Mesendoderm (in vitro differentiated cells): ENCODE measurements at regions not wholly inside any gene's neighbourhood (a gene's known extent, or its start where the extent isn't known, plus 50 kb on each side); places are given as distances from the start of the nearest gene placed in this dataset.

Source experiments
- DNase-seq: peaks from one replicate; pipeline ENCODE4 v3.0.0; 2013
- H2AK5ac ChIP-seq: 2 replicates; pipeline ENCODE4 v1.6.1; 2013; ENCODE audit warnings: low read length, inconsistent platforms
- H2BK120ac ChIP-seq: 2 replicates; pipeline ENCODE4 v1.6.1; 2013; ENCODE audit warnings: low read depth, mild to moderate bottlenecking, low read length, moderate library complexity, mixed read lengths
- H2BK15ac ChIP-seq: replicated peaks from 2 replicates; pipeline ENCODE4 v1.6.1; 2013; ENCODE audit warnings: low read depth, mild to moderate bottlenecking, moderate library complexity
- H2BK5ac ChIP-seq: 2 replicates; pipeline ENCODE4 v1.6.1; 2013; ENCODE audit warnings: low read length, inconsistent platforms
- H3K18ac ChIP-seq: 2 replicates; pipeline ENCODE4 v1.6.1; 2013; ENCODE audit warnings: mild to moderate bottlenecking, low read length, mixed read lengths
- H3K23ac ChIP-seq: one replicate; pipeline ENCODE4 v1.6.1; 2013; ENCODE audit warnings: low read length
- H3K27ac ChIP-seq: 2 replicates; pipeline ENCODE4 v1.5.1; 2013; ENCODE audit warnings: low read depth, mild to moderate bottlenecking, inconsistent platforms, low read length, moderate library complexity
- H3K27me3 ChIP-seq: 2 replicates; pipeline ENCODE4 v1.6.1; 2013; ENCODE audit warnings: low read length, control low read depth, mild to moderate bottlenecking, inconsistent platforms; ENCODE audit not compliant: insufficient read depth, poor library complexity
- H3K36me3 ChIP-seq: 2 replicates; pipeline ENCODE4 v1.6.1; 2013; ENCODE audit warnings: low read length, inconsistent platforms; ENCODE audit not compliant: control insufficient read depth, insufficient read depth
- H3K4ac ChIP-seq: one replicate; pipeline ENCODE4 v1.6.1; 2013; ENCODE audit warnings: low read depth, mild to moderate bottlenecking, low read length, moderate library complexity
- H3K4me1 ChIP-seq: 2 replicates; pipeline ENCODE4 v1.6.1; 2013; ENCODE audit warnings: low read depth, low read length, inconsistent platforms; ENCODE audit not compliant: control insufficient read depth
- H3K4me2 ChIP-seq: 2 replicates; pipeline ENCODE4 v1.6.1; 2013; ENCODE audit warnings: low read length
- H3K4me3 ChIP-seq: 2 replicates; pipeline ENCODE4 v1.5.1; 2013; ENCODE audit warnings: mild to moderate bottlenecking, low read length
- H3K56ac ChIP-seq: one replicate; pipeline ENCODE4 v1.6.1; 2013; ENCODE audit warnings: low read length
- H3K79me1 ChIP-seq: 2 replicates; pipeline ENCODE4 v1.6.1; 2013; ENCODE audit warnings: low read length, inconsistent platforms
- H3K79me2 ChIP-seq: 2 replicates; pipeline ENCODE4 v1.6.1; 2013; ENCODE audit warnings: mild to moderate bottlenecking, low read length; ENCODE audit not compliant: control insufficient read depth, insufficient read depth
- H3K9ac ChIP-seq: 2 replicates; pipeline ENCODE4 v1.6.1; 2013; ENCODE audit warnings: low read length, inconsistent platforms
- H4K5ac ChIP-seq: one replicate; pipeline ENCODE4 v1.6.1; 2013; ENCODE audit warnings: low read length
- H4K8ac ChIP-seq: one replicate; pipeline ENCODE4 v1.6.1; 2013; ENCODE audit warnings: low read depth, mild to moderate bottlenecking, control low read depth, low read length, moderate library complexity
- WGBS: extraction: QIAGEN DNeasy Blood & Tissue Kit; methylation state at CpG from one replicate; pipeline ENCODE4 v1.1.7; 2013; ENCODE audit warnings: low lambda C conversion rate, missing lambda C conversion rate; ENCODE audit not compliant: insufficient coverage; ENCODE audit errors: extremely low coverage; 5-methylcytosine and 5-hydroxymethylcytosine counted together

DNA sequence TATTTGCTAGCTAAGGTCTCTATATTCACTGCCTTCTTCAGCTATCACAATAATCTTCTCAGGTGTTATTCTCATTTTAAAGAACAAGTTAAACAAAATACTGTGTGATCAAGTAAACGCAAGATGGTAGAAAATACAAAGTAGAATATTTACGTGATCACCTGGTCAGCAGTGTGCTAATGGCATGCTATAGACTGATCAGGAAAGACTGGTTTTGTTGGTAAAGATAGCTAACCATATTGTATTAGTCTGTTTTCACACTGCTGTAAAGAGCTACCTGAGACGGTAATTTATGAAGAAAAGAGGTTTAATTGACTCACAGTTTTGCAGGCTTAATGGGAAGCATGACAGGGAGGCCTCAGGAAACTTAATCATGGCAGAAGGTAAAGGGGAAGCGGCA is 50.4 kb downstream of the ZBTB38 start:
- Histone ChIP-seq H3K23ac (no peak overlapping the region), H4K8ac (no peak overlapping the region), H2BK120ac (no peak overlapping the region), H2BK5ac (no peak overlapping the region), H3K36me3 (peaks cover 5% of the 10 kb centered on the region), H2BK15ac (no peak overlapping the region), H3K9ac (no peak overlapping the region), H2AK5ac (no peak overlapping the region), H4K5ac (no peak overlapping the region), H3K4me2 (no peak overlapping the region), H3K4me1 (no peaks in the 10 kb centered on the region), H3K56ac (no peak overlapping the region), H3K27ac (no peak overlapping the region), H3K4ac (no peak overlapping the region), H3K79me1 (no peaks in the 10 kb centered on the region), H3K27me3 (no peaks in the 10 kb centered on the region), H3K4me3 (no peak overlapping the region), H3K18ac (no peak overlapping the region), H3K79me2 (no peaks in the 10 kb centered on the region)
- no CpG with 5 or more reads among the region's 4 CpGs for WGBS
- no peak for DNase-seq

DNA sequence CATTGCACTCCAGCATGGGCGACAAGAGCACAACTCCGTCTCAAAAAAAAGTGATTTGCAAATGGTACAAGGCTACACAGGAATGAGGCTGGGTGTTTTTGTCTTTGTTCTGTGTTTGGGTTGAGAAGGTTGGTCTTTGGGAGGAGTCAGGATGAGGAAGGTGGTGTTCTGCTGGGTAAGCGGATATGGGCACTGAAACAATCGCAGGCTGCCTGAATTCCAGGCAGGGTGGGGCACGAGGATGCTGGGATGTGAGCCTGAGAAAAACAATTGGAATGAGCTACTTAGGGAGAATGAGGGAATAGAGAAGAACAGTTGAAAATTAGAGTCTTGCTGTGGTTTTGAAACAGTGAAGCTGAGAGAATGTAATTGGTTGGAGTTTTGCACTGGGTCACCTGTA is 51.6 kb downstream of the ZBTB38 start:
- no peak overlapping the region for H4K8ac ChIP-seq
- no peak overlapping the region for H4K5ac ChIP-seq
- no peak overlapping the region for H3K4ac ChIP-seq
- WGBS = no CpG with 5 or more reads among the region's 5 CpGs
- no peak for DNase-seq
- H3K79me2 ChIP-seq = no peaks in the 10 kb centered on the region
- H3K79me1 ChIP-seq = no peaks in the 10 kb centered on the region
- no peak overlapping the region for H3K4me2 ChIP-seq
- H3K18ac ChIP-seq = no peak overlapping the region
- no peak overlapping the region for H3K23ac ChIP-seq
- H2BK5ac ChIP-seq = no peak overlapping the region
- no peak overlapping the region for H2BK15ac ChIP-seq
- H2BK120ac ChIP-seq = no peak overlapping the region
- H3K4me3 ChIP-seq = no peak overlapping the region
- H3K27me3 ChIP-seq = no peaks in the 10 kb centered on the region
- peaks cover 5% of the 10 kb centered on the region for H3K36me3 ChIP-seq
- no peak overlapping the region for H3K9ac ChIP-seq
- H3K27ac ChIP-seq = no peak overlapping the region
- no peak overlapping the region for H2AK5ac ChIP-seq
- H3K56ac ChIP-seq = no peak overlapping the region
- H3K4me1 ChIP-seq = no peaks in the 10 kb centered on the region

DNA sequence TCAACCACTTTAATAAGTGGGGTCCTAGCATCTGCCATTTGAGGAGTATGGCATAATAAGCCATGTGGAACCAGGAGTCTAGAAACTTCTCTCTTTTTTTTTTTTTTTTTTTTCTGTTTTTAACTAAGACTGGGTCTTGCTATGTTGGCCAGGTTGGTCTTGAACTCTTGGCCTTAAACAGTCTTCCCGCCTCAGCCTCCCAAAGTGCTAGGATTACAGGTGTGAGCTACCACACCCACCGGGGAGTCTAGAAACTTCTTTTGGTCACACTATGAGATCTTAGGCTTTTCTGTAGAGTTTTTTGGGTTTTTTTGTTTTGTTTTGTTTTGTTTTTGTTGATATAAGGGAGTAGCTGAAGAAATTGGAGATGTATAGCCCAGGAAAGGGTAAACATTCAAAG is 52.9 kb downstream of the ZBTB38 start:
- Histone ChIP-seq H3K23ac (no peak overlapping the region), H3K27me3 (no peaks in the 10 kb centered on the region), H3K79me1 (no peaks in the 10 kb centered on the region), H2BK120ac (no peak overlapping the region), H3K79me2 (no peaks in the 10 kb centered on the region), H2BK15ac (no peak overlapping the region), H3K36me3 (peaks cover 5% of the 10 kb centered on the region), H2AK5ac (no peak overlapping the region), H4K5ac (no peak overlapping the region), H3K56ac (no peak overlapping the region), H3K4ac (no peak overlapping the region), H3K4me2 (no peak overlapping the region), H3K27ac (no peak overlapping the region), H2BK5ac (no peak overlapping the region), H4K8ac (no peak overlapping the region), H3K18ac (no peak overlapping the region), H3K4me3 (no peak overlapping the region), H3K4me1 (peaks cover 2% of the 10 kb centered on the region), H3K9ac (no peak overlapping the region)
- DNase-seq = no peak
- WGBS = no CpG with 5 or more reads among the region's 2 CpGs

DNA sequence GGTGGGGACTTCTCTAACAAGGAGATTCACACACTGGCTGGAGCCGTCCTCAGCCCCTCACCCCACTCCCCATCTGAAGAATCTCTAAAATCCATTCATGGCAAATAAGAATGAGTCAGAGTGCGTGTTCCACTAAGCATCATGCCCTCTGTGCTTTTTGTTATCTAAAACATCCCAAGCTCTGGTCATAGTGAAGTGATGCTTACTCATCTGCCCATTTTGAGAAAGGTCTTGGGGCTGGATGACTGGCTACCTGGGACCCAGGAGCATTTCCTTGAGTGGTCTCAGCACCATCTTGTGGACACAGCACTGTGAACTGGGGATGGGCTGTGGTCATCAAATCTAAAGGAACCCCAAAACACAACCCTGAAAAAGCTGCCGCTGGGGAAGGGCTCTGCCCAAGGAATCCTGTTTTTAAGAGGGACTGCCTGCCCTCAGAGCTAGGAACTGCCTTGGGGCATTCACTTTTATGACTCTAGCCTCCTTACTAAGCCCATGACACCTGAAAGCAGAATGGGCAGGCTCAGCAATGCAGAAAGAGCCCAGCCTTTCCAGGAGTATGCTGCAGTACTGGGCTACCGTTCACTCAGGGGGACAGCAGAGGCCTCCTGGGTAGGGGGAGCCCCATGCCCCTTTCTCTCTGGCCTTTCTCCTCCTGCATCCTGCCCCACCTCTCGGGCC is 53.5 kb downstream of the ZBTB38 start:
- peaks cover 2% of the 10 kb centered on the region for H3K36me3 ChIP-seq
- no peak overlapping the region for H3K4me2 ChIP-seq
- no peak overlapping the region for H3K56ac ChIP-seq
- H4K5ac ChIP-seq = no peak overlapping the region
- H2BK120ac ChIP-seq = no peak overlapping the region
- H3K27me3 ChIP-seq = no peaks in the 10 kb centered on the region
- no peak overlapping the region for H3K4me3 ChIP-seq
- WGBS = no CpG with 5 or more reads among the region's 5 CpGs
- H3K4ac ChIP-seq = no peak overlapping the region
- no peak overlapping the region for H2BK15ac ChIP-seq
- no peak overlapping the region for H2BK5ac ChIP-seq
- no peak overlapping the region for H3K9ac ChIP-seq
- no peak overlapping the region for H3K23ac ChIP-seq
- H3K27ac ChIP-seq = no peak overlapping the region
- peaks cover 5% of the 10 kb centered on the region for H3K4me1 ChIP-seq
- H3K18ac ChIP-seq = no peak overlapping the region
- no peaks in the 10 kb centered on the region for H3K79me1 ChIP-seq
- no peak overlapping the region for H4K8ac ChIP-seq
- DNase-seq = peak; percentile 43
- H2AK5ac ChIP-seq = no peak overlapping the region
- no peaks in the 10 kb centered on the region for H3K79me2 ChIP-seq

DNA sequence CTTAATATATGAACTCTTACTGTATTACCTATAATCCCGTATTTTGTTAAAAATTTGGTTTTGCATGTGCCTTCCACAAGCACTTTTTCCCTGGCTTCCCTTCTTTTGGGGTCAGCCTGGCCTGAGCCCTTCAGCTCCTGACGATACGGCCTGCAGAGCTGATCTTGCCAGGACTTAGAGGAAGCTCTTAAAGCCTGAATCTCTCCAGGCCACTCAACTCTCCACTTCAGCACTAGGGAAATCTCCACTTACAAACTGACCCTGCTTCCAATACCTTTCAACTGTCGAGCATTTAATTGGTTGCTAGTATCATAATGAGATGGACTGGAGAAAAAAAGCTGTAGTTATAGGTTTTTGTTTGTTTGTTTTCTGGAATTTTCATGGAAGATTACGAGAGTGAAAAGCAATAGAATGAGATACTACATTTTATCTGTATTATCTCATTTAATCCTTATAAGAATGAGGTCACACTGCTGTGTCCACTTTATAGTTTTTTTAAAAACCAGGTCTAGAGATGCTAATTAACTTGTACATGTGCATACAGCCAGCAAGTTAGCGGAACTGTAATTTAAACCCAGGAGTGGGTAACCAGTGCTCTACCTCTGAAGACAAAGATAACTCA is 54.8 kb downstream of the ZBTB38 start:
- H2BK5ac ChIP-seq = no peak overlapping the region
- H3K4me3 ChIP-seq = no peak overlapping the region
- no peak overlapping the region for H4K8ac ChIP-seq
- peaks cover 5% of the 10 kb centered on the region for H3K4me1 ChIP-seq
- no peak overlapping the region for H3K27ac ChIP-seq
- no CpG with 5 or more reads among the region's 6 CpGs for WGBS
- H3K18ac ChIP-seq = no peak overlapping the region
- H3K27me3 ChIP-seq = no peaks in the 10 kb centered on the region
- H3K4ac ChIP-seq = no peak overlapping the region
- H3K36me3 ChIP-seq = no peaks in the 10 kb centered on the region
- H3K56ac ChIP-seq = peak overlapping the region; percentile 42
- no peaks in the 10 kb centered on the region for H3K79me2 ChIP-seq
- no peak overlapping the region for H2AK5ac ChIP-seq
- no peaks in the 10 kb centered on the region for H3K79me1 ChIP-seq
- H2BK120ac ChIP-seq = no peak overlapping the region
- no peak overlapping the region for H3K4me2 ChIP-seq
- no peak overlapping the region for H3K9ac ChIP-seq
- DNase-seq = no peak
- H4K5ac ChIP-seq = no peak overlapping the region
- no peak overlapping the region for H3K23ac ChIP-seq
- no peak overlapping the region for H2BK15ac ChIP-seq
